BJ (cell line): ENCODE measurements at regions not wholly inside any gene's neighbourhood (a gene's known extent, or its start where the extent isn't known, plus 50 kb on each side); places are given as distances from the start of the nearest gene placed in this dataset.

Experiments used
- CTCF ChIA-PET: fragments of 350-600 bp; formaldehyde crosslinking; extraction: SDS; loops from one replicate; lab custom pipeline; 2021; ENCODE audit warnings: antibody characterized with exemption, inconsistent platforms; lab: Yijun Ruan, JAX
- POLR2A ChIA-PET: fragments of 300-600 bp; sonication (Branson Sonifier 250); formaldehyde crosslinking; extraction: SDS; loops from one replicate; lab custom pipeline; 2021; ENCODE audit warnings: antibody characterized with exemption; lab: Charles Lee
- DNase-seq: peaks from one replicate; pipeline ENCODE4 v3.0.0-alpha.2; 2011; ENCODE audit warnings: low read depth
- H3K27me3 ChIP-seq: 2 replicates; pipeline ENCODE4 v1.6.0; 2011; ENCODE audit warnings: low read length; ENCODE audit not compliant: control insufficient read depth, insufficient read depth
- H3K36me3 ChIP-seq: 2 replicates; pipeline ENCODE4 v1.5.1; 2011; ENCODE audit warnings: low read length; ENCODE audit not compliant: control insufficient read depth, insufficient read depth
- H3K4me3 ChIP-seq: 2 replicates; pipeline ENCODE4 v1.5.1; 2011; ENCODE audit warnings: low read depth, mild to moderate bottlenecking, control low read depth, low read length
- TF ChIP-seq, protein P1 (sequence below): IDR thresholded peaks from 2 replicates; pipeline ENCODE4 v1.5.1; 2011; ENCODE audit warnings: low read depth, mild to moderate bottlenecking, control low read depth, inconsistent platforms, low read length, moderate library complexity; ENCODE audit not compliant: insufficient read depth

DNA sequence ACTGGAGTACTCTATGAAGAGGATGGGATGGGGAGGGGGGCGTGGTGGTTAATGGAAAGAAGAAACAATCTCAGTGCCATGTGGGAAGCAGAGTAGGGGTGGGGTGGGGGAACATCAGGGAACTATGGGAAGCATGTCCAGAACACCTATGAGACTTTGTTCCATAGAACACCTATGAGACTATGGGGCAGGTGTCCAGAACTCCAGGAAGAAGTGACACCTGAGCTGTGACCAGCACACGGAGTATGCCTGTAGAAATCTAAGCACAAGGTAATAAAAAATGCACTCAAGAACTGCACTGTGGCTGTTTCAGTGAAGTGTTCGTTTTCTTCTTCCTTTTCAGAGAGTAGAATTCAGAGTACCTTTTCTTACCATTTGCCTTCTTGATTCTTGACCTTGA lies 704.8 kb upstream of the TENM3 start:
- no peak for DNase-seq
- CTCF ChIA-PET, result no interaction called here
- no peaks in the 10 kb centered on the region for H3K36me3 ChIP-seq
- TF ChIP-seq, protein P1, sequence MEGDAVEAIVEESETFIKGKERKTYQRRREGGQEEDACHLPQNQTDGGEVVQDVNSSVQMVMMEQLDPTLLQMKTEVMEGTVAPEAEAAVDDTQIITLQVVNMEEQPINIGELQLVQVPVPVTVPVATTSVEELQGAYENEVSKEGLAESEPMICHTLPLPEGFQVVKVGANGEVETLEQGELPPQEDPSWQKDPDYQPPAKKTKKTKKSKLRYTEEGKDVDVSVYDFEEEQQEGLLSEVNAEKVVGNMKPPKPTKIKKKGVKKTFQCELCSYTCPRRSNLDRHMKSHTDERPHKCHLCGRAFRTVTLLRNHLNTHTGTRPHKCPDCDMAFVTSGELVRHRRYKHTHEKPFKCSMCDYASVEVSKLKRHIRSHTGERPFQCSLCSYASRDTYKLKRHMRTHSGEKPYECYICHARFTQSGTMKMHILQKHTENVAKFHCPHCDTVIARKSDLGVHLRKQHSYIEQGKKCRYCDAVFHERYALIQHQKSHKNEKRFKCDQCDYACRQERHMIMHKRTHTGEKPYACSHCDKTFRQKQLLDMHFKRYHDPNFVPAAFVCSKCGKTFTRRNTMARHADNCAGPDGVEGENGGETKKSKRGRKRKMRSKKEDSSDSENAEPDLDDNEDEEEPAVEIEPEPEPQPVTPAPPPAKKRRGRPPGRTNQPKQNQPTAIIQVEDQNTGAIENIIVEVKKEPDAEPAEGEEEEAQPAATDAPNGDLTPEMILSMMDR, result no peak
- H3K4me3 ChIP-seq, result no peak overlapping the region
- POLR2A ChIA-PET, result no interaction called here
- H3K27me3 ChIP-seq, result no peaks in the 10 kb centered on the region

DNA sequence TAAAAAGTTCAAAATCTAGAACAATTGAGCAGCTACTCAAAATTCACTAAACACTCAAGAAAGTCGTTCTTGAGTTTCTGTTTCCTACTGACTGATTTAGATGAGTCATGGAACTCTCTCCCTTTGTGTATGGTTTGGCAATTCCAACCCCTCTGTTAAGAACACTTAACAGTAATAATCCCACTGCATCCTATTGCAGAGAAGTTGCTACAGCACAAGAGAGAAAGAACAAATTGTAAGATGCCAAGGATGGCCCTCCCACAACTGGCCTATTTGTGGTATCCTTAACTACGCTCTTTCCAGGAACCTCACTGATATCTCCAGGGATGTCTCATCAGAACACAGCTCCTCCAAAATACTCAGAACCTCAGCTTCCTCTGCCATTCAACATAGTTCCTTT lies 701.8 kb upstream of the TENM3 start:
- ChIA-PET CTCF (no interaction called here), POLR2A (no interaction called here)
- Histone ChIP-seq H3K27me3 (no peaks in the 10 kb centered on the region), H3K4me3 (no peak overlapping the region), H3K36me3 (no peaks in the 10 kb centered on the region)
- TF ChIP-seq, protein P1, result no peak
- no peak for DNase-seq

DNA sequence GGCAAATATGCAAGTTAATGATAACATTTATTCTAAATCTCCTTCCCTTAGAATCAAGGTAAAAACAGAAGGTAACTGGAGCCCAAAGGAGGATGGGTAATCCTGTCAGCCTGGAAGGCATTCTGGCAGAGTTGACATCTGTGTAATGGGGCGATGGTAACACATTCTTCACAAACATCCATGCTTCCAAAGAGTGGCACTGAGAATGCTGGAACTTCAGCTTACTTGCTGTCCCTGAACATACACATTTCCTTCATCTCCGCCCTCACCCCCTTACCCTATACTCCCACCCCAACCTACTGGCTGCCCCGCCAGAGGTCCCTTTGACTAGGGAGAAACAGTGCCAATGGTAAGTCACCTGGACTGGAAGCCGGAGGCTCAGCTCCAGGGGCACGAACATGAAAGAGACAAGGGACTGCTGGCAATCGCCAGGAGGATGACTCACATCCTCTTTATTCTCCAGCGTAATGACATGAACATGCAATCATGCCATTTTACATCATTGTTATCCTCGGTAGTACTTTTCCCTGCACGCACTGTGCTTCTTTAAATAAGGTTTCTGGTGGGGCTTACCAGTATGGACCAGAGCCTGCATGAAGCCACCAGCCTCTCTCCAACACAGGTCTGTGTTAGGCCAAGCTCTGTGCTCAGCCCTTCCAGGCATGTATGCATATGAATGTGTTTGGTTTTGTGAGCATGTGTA lies 694.2 kb upstream of the TENM3 start:
- Histone ChIP-seq H3K36me3 (no peaks in the 10 kb centered on the region), H3K4me3 (no peak overlapping the region), H3K27me3 (no peaks in the 10 kb centered on the region)
- TF ChIP-seq, protein P1, result no peak
- DNase-seq, result peak; percentile 27
- ChIA-PET CTCF (interaction anchor here (1.2 kb wide), 1 partner anchor 9 kb away, joined by 3 read pairs; no protein-coding TSS in a partner anchor), POLR2A (no interaction called here)

DNA sequence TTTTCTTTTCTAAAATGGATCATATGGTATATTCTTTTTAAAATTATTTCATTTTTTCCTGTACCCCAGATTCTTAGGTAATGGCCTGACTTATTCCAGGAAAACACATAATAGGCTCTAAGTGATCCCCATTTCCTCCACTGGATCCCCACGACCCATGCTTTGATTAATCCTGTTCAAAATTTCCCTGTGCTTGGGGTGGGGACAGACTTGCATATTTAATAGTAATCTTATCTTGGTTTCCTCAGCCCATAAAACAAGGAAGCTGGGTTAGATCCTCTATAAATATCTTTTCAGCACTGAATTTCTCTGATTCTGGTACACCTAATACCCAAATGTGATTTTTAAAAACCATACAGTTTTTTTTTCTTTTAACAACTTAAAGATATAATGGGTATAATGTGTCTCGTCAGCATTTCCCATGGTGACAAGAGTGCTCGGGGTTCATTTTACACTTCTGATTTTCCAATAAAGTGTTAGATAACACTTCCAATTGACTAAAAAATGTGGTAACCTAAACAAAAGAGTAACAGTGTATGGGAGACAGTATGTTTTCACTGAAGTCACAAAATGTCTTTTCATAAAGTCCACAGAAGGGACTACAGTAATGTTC lies 693.5 kb upstream of the TENM3 start:
- Histone ChIP-seq H3K36me3 (no peaks in the 10 kb centered on the region), H3K4me3 (no peak overlapping the region), H3K27me3 (no peaks in the 10 kb centered on the region)
- no peak for DNase-seq
- POLR2A ChIA-PET, result no interaction called here
- TF ChIP-seq, protein P1, result no peak
- CTCF ChIA-PET, result no interaction called here

GRCh38 chr4:181550381-181550780 lies 692.8 kb upstream of the TENM3 start:
- H3K4me3 ChIP-seq, result no peak overlapping the region
- DNase-seq, result no peak
- ChIA-PET POLR2A (no interaction called here), CTCF (no interaction called here)
- TF ChIP-seq, protein P1, result no peak
- no peaks in the 10 kb centered on the region for H3K36me3 ChIP-seq
- no peaks in the 10 kb centered on the region for H3K27me3 ChIP-seq
